ENCODE measurements at regions not wholly inside any gene's neighbourhood (a gene's known extent, or its start where the extent isn't known, plus 50 kb on each side); places are given as distances from the start of the nearest gene placed in this dataset.

GRCh38 chr13:76285463-76285862, 600.7 kb downstream of the KCTD12 start:
- TF ChIP-seq CTCF (conservative IDR thresholded peaks at IDR 0.05 in 1 of 2, IDR thresholded peaks at IDR 0.05 in 1 of 2; ENCODE audit: low read depth in 1 of 2, low read length in 2 of 2) (no peak), EZH2 (IDR thresholded peaks at IDR 0.05; ENCODE audit: low read length, missing control alignments) (no peak)

All from fibroblast of lung (primary cell).